CD14-positive monocyte (primary cell): ENCODE measurements at regions not wholly inside any gene's neighbourhood (a gene's known extent, or its start where the extent isn't known, plus 50 kb on each side); places are given as distances from the start of the nearest gene placed in this dataset.

Experiments used
- DNase-seq, 3 donors: peaks; one replicate each; pipeline ENCODE4 v3.0.0-alpha.2; 2011 to 2022
- H2AFZ ChIP-seq: 2 replicates; pipeline ENCODE4 v1.6.0; 2012; ENCODE audit warnings: mild to moderate bottlenecking, low read depth, low read length, inconsistent platforms; ENCODE audit not compliant: insufficient read depth, poor library complexity, severe bottlenecking
- H3K27ac ChIP-seq, 2 donors: 1 replicate in 1 of 2; 2 replicates in 1 of 2; pipeline ENCODE4 v1.5.1; 2012 to 2013; ENCODE audit warnings: low read length in 2 of 2, control low read depth in 1 of 2, inconsistent platforms in 1 of 2, low read depth in 1 of 2, mild to moderate bottlenecking in 1 of 2
- H3K27me3 ChIP-seq, 2 donors: one replicate each; pipeline versions ENCODE4 v1.6.0 to v1.6.1; 2011 to 2013; ENCODE audit warnings: low read length in 2 of 2; ENCODE audit not compliant: control insufficient read depth in 2 of 2, insufficient read depth in 2 of 2
- H3K36me3 ChIP-seq, 2 donors: replicated peaks in 1 of 2; 1 replicate in 1 of 2; 2 replicates in 1 of 2; pipeline versions ENCODE4 v1.5.1 to v1.6.1; 2012 to 2013; ENCODE audit warnings: low read length in 2 of 2, control low read depth in 1 of 2, inconsistent platforms in 1 of 2, mild to moderate bottlenecking in 1 of 2; ENCODE audit not compliant: insufficient read depth in 2 of 2, control insufficient read depth in 1 of 2
- H3K4me1 ChIP-seq, 2 donors: 1 replicate in 1 of 2; 2 replicates in 1 of 2; pipeline versions ENCODE4 v1.5.1 to v1.6.1; 2012 to 2013; ENCODE audit warnings: low read length in 2 of 2, control low read depth in 1 of 2, inconsistent platforms in 1 of 2, mild to moderate bottlenecking in 1 of 2, moderate library complexity in 1 of 2; ENCODE audit not compliant: insufficient read depth in 2 of 2, control insufficient read depth in 1 of 2
- H3K4me2 ChIP-seq: replicated peaks from 2 replicates; pipeline ENCODE3; 2012; ENCODE audit warnings: low read length, moderate library complexity, mild to moderate bottlenecking; ENCODE audit not compliant: poor library complexity, severe bottlenecking; ENCODE audit errors: extremely low read depth
- H3K4me3 ChIP-seq, 3 experiments: fragments of 200-600 bp in 1 of 3; sonication (generic) in 1 of 3; replicated peaks in 1 of 3; 1 replicate in 2 of 3; 2 replicates in 1 of 3; pipeline ENCODE4 v1.5.1; 2011 to 2013; ENCODE audit warnings: low read length in 3 of 3, mild to moderate bottlenecking in 3 of 3, control low read depth in 2 of 3, low read depth in 2 of 3, inconsistent platforms in 1 of 3, moderate library complexity in 1 of 3
- H3K79me2 ChIP-seq: 2 replicates; pipeline ENCODE4 v1.6.0; 2012; ENCODE audit warnings: mild to moderate bottlenecking, control low read depth, inconsistent platforms, low read length, moderate library complexity; ENCODE audit not compliant: insufficient read depth
- H3K9ac ChIP-seq: 2 replicates; pipeline ENCODE4 v1.6.0; 2017; ENCODE audit warnings: low read length, mild to moderate bottlenecking; ENCODE audit not compliant: insufficient read depth, poor library complexity, severe bottlenecking
- H3K9me3 ChIP-seq, 2 donors: replicated peaks in 1 of 2; 1 replicate in 1 of 2; 2 replicates in 1 of 2; pipeline versions ENCODE4 v1.5.1 to v1.6.1; 2012 to 2013; ENCODE audit warnings: low read length in 2 of 2, control low read depth in 1 of 2; ENCODE audit not compliant: control insufficient read depth in 1 of 2, insufficient read depth in 1 of 2
- H4K20me1 ChIP-seq: 2 replicates; pipeline ENCODE4 v1.6.0; 2012; ENCODE audit warnings: mild to moderate bottlenecking, low read length, control low read depth, moderate library complexity; ENCODE audit not compliant: insufficient read depth
- H3K27ac Mint-ChIP-seq, 7 donors: one replicate each; pipeline ENCODE4 v1.8.0; 2020; ENCODE audit warnings: mild to moderate bottlenecking in 7 of 7, mixed read lengths in 7 of 7, moderate library complexity in 6 of 7, inconsistent platforms in 2 of 7
- H3K27me3 Mint-ChIP-seq, 3 donors: one replicate each; pipeline ENCODE4 v1.8.0; 2021 to 2022; ENCODE audit warnings: low read depth in 3 of 3, mild to moderate bottlenecking in 3 of 3, mixed read lengths in 3 of 3, moderate library complexity in 3 of 3, inconsistent platforms in 1 of 3
- H3K36me3 Mint-ChIP-seq, 2 donors: one replicate each; pipeline ENCODE4 v1.8.0; 2020; ENCODE audit warnings: mixed read lengths in 2 of 2, inconsistent platforms in 1 of 2, mild to moderate bottlenecking in 1 of 2
- H3K4me1 Mint-ChIP-seq: one replicate; pipeline ENCODE4 v1.8.0; 2020; ENCODE audit warnings: mild to moderate bottlenecking, mixed read lengths
- H3K4me3 Mint-ChIP-seq, 2 donors: one replicate each; pipeline ENCODE4 v1.8.0; 2020; ENCODE audit warnings: mild to moderate bottlenecking in 2 of 2, mixed read lengths in 2 of 2, moderate library complexity in 1 of 2
- H3K9me3 Mint-ChIP-seq, 7 donors: one replicate each; pipeline ENCODE4 v1.8.0; 2020 to 2022; ENCODE audit warnings: mixed read lengths in 7 of 7, mild to moderate bottlenecking in 6 of 7, moderate library complexity in 6 of 7, inconsistent platforms in 2 of 7
- WGBS: methylation state at CpG from one replicate; pipeline ENCODE4 v1.1.5; 2013; ENCODE audit warnings: missing lambda C conversion rate; ENCODE audit not compliant: insufficient coverage; 5-methylcytosine and 5-hydroxymethylcytosine counted together
- intact Hi-C, 2 donors: fragments of 100-400 bp; cut with micrococcal nuclease; formaldehyde crosslinking; loops; one replicate each; pipeline versions ENCODE4 v1.15.0 to v1.15.1; 2023
- TF ChIP-seq, protein P1 (sequence below): fragments of 200-600 bp; IDR thresholded peaks from one replicate; pipeline ENCODE4 v1.8.0; 2022; ENCODE audit warnings: antibody characterized with exemption, mild to moderate bottlenecking

DNA sequence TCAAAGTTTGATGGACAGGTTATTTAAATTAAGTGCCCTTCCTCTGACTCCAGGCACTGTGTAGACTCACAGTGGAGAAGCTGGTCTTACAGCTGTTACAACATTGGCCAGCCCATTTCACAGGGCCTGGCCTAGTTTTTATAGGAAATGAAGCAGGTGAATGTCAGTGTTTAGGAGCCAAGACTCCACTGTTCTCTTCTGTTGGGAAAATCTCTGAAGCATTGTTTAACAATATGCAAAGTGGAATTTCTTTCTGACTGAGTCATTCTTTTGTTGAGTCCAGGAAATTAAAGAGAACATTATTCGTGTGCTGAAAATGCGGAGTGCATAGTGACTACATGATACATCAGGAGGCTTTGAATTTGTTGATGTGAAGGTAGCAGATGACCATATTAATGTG, 64.7 kb downstream of the ARRDC4 start:
- Mint-ChIP-seq H3K4me1 (no peaks in the 10 kb centered on the region), H3K27me3 (peaks cover 0 to 5% (median 3%) of the 10 kb centered on the region in 3 donors), H3K4me3 (no peak overlapping the region), H3K27ac (no peak overlapping the region), H3K9me3 (peaks cover 0 to 12% (median 6%) of the 10 kb centered on the region in 7 donors), H3K36me3 (no peaks in the 10 kb centered on the region)
- Histone ChIP-seq H3K36me3 (no peaks in the 10 kb centered on the region), H3K9me3 (no peaks in the 10 kb centered on the region), H3K4me1 (no peaks in the 10 kb centered on the region), H3K27ac (no peak overlapping the region), H3K4me2 (no peak overlapping the region), H4K20me1 (no peaks in the 10 kb centered on the region), H3K27me3 (no peaks in the 10 kb centered on the region), H3K9ac (no peak overlapping the region), H3K79me2 (no peaks in the 10 kb centered on the region), H3K4me3 (no peak overlapping the region), H2AFZ (no peak overlapping the region)
- intact Hi-C loops, result no loop called here
- WGBS, result 100% methylated on average over 2 of the region's 2 CpGs
- DNase-seq, result no peak
- TF ChIP-seq, protein P1, sequence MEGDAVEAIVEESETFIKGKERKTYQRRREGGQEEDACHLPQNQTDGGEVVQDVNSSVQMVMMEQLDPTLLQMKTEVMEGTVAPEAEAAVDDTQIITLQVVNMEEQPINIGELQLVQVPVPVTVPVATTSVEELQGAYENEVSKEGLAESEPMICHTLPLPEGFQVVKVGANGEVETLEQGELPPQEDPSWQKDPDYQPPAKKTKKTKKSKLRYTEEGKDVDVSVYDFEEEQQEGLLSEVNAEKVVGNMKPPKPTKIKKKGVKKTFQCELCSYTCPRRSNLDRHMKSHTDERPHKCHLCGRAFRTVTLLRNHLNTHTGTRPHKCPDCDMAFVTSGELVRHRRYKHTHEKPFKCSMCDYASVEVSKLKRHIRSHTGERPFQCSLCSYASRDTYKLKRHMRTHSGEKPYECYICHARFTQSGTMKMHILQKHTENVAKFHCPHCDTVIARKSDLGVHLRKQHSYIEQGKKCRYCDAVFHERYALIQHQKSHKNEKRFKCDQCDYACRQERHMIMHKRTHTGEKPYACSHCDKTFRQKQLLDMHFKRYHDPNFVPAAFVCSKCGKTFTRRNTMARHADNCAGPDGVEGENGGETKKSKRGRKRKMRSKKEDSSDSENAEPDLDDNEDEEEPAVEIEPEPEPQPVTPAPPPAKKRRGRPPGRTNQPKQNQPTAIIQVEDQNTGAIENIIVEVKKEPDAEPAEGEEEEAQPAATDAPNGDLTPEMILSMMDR, result no peak

DNA sequence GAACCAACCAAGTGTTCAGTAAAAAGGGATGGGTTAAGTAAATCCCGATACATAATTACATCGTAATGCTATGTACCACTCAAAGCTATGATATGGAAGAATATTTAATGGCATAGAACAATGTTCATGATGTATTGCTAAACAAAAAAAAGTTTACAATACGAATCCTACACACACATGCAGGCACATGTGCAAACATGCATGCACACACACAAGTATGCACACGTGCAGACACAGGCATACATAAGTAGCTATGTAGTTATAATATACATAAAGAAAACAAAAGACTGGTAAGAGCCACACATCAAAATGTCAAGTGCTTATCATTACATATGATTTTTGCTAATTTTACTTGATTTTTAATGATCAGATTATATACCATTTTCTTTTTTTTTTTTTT, 74.2 kb downstream of the ARRDC4 start:
- Histone ChIP-seq H3K4me1 (no peaks in the 10 kb centered on the region), H4K20me1 (no peaks in the 10 kb centered on the region), H3K36me3 (no peaks in the 10 kb centered on the region), H3K9ac (no peak overlapping the region), H3K79me2 (no peaks in the 10 kb centered on the region), H3K27me3 (no peaks in the 10 kb centered on the region), H3K4me2 (no peak overlapping the region), H2AFZ (no peak overlapping the region), H3K4me3 (no peak overlapping the region), H3K9me3 (no peaks in the 10 kb centered on the region), H3K27ac (no peak overlapping the region)
- Mint-ChIP-seq H3K4me3 (no peak overlapping the region), H3K36me3 (no peaks in the 10 kb centered on the region), H3K27ac (no peak overlapping the region), H3K9me3 (peaks cover 0 to 4% (median 0%) of the 10 kb centered on the region in 7 donors), H3K4me1 (no peaks in the 10 kb centered on the region), H3K27me3 (peaks cover 0 to 2% (median 0%) of the 10 kb centered on the region in 3 donors)
- TF ChIP-seq, protein P1, result no peak
- intact Hi-C loops, result no loop called here
- DNase-seq, result no peak
- no CpG with 5 or more reads among the region's 4 CpGs for WGBS
